ENCODE measurements at regions not wholly inside any gene's neighbourhood (a gene's known extent, or its start where the extent isn't known, plus 50 kb on each side); places are given as distances from the start of the nearest gene placed in this dataset.

GRCh38 chr11:134630861-134631260 is 218.8 kb upstream of the B3GAT1 start:
- no peak overlapping the region for H3K4me3 ChIP-seq (ENCODE audit: low read depth, low read length, poor library complexity, severe bottlenecking)
- H3K9me3 ChIP-seq (ENCODE audit: low read length), result no peaks in the 10 kb centered on the region
- H3K79me2 ChIP-seq (ENCODE audit: insufficient read depth, low read length), result no peaks in the 10 kb centered on the region
- no peak overlapping the region for H3K4me2 ChIP-seq (ENCODE audit: low read length)
- no peaks in the 10 kb centered on the region for H3K36me3 ChIP-seq (ENCODE audit: insufficient read depth, low read length)
- H3K9ac ChIP-seq (ENCODE audit: low read length), result no peak overlapping the region
- H4K20me1 ChIP-seq (ENCODE audit: insufficient read depth, low read length), result no peaks in the 10 kb centered on the region
- TF ChIP-seq EZH2 (IDR thresholded peaks at IDR 0.05; ENCODE audit: borderline replicate concordance, low read length), result no peak
- no peak for TF ChIP-seq CTCF (IDR thresholded peaks at IDR 0.05; ENCODE audit: low read length)
- no peaks in the 10 kb centered on the region for H3K27me3 ChIP-seq (ENCODE audit: insufficient read depth, low read length)
- H3F3A ChIP-seq (ENCODE audit: insufficient read depth, low read length), result no peaks in the 10 kb centered on the region
- no peak overlapping the region for H2AFZ ChIP-seq (ENCODE audit: low read length)
- no peaks in the 10 kb centered on the region for H3K9me2 ChIP-seq (ENCODE audit: low read depth, low read length)
- no peaks in the 10 kb centered on the region for H3K4me1 ChIP-seq (ENCODE audit: insufficient read depth, low read length, severe bottlenecking)
- H3K27ac ChIP-seq (ENCODE audit: low read depth, low read length, poor library complexity, severe bottlenecking), result no peak overlapping the region

- no peaks in the 10 kb centered on the region for H3K36me3 ChIP-seq (ENCODE audit: insufficient read depth, low read length)
- no peak overlapping the region for H2AFZ ChIP-seq (ENCODE audit: low read length)
- H3K9me2 ChIP-seq (ENCODE audit: low read depth, low read length), result no peaks in the 10 kb centered on the region
- H3K27me3 ChIP-seq (ENCODE audit: insufficient read depth, low read length), result no peaks in the 10 kb centered on the region
- no peaks in the 10 kb centered on the region for H3K79me2 ChIP-seq (ENCODE audit: insufficient read depth, low read length)
- TF ChIP-seq CTCF (IDR thresholded peaks at IDR 0.05; ENCODE audit: low read length) (no peak), EZH2 (IDR thresholded peaks at IDR 0.05; ENCODE audit: borderline replicate concordance, low read length) (no peak)
- no peaks in the 10 kb centered on the region for H3F3A ChIP-seq (ENCODE audit: insufficient read depth, low read length)
- no peaks in the 10 kb centered on the region for H3K9me3 ChIP-seq (ENCODE audit: low read length)
- H4K20me1 ChIP-seq (ENCODE audit: insufficient read depth, low read length), result no peaks in the 10 kb centered on the region
- no peak overlapping the region for H3K27ac ChIP-seq (ENCODE audit: low read depth, low read length, poor library complexity, severe bottlenecking)
- no peak overlapping the region for H3K4me3 ChIP-seq (ENCODE audit: low read depth, low read length, poor library complexity, severe bottlenecking)
- no peak overlapping the region for H3K9ac ChIP-seq (ENCODE audit: low read length)
- H3K4me1 ChIP-seq (ENCODE audit: insufficient read depth, low read length, severe bottlenecking), result no peaks in the 10 kb centered on the region
- no peak overlapping the region for H3K4me2 ChIP-seq (ENCODE audit: low read length)
Measured at GRCh38 chr11:134628426-134628825, 216.4 kb upstream of the B3GAT1 start.

GRCh38 chr11:134626032-134626431 is 214.0 kb upstream of the B3GAT1 start:
- Histone ChIP-seq H3K9me2 (ENCODE audit: low read depth, low read length) (no peaks in the 10 kb centered on the region), H3K36me3 (ENCODE audit: insufficient read depth, low read length) (no peaks in the 10 kb centered on the region), H2AFZ (ENCODE audit: low read length) (no peak overlapping the region), H3K27ac (ENCODE audit: low read depth, low read length, poor library complexity, severe bottlenecking) (no peak overlapping the region), H4K20me1 (ENCODE audit: insufficient read depth, low read length) (no peaks in the 10 kb centered on the region), H3F3A (ENCODE audit: insufficient read depth, low read length) (no peaks in the 10 kb centered on the region), H3K9me3 (ENCODE audit: low read length) (no peaks in the 10 kb centered on the region), H3K9ac (ENCODE audit: low read length) (no peak overlapping the region), H3K27me3 (ENCODE audit: insufficient read depth, low read length) (no peaks in the 10 kb centered on the region), H3K79me2 (ENCODE audit: insufficient read depth, low read length) (no peaks in the 10 kb centered on the region), H3K4me2 (ENCODE audit: low read length) (no peak overlapping the region), H3K4me3 (ENCODE audit: low read depth, low read length, poor library complexity, severe bottlenecking) (no peak overlapping the region), H3K4me1 (ENCODE audit: insufficient read depth, low read length, severe bottlenecking) (no peaks in the 10 kb centered on the region)
- TF ChIP-seq CTCF (IDR thresholded peaks at IDR 0.05; ENCODE audit: low read length), result no peak
- no peak for TF ChIP-seq EZH2 (IDR thresholded peaks at IDR 0.05; ENCODE audit: borderline replicate concordance, low read length)

All from OCI-LY1 (cell line).